Body of pancreas (tissue), 4 donors: ENCODE measurements at regions not wholly inside any gene's neighbourhood (a gene's known extent, or its start where the extent isn't known, plus 50 kb on each side); places are given as distances from the start of the nearest gene placed in this dataset.

Source experiments
- POLR2A ChIP-seq, 3 donors: fragments of 450-650 bp; IDR thresholded peaks; one replicate each; pipeline ENCODE4 v1.6.1; 2016; ENCODE audit warnings: antibody characterized with exemption in 3 of 3, mild to moderate bottlenecking in 2 of 3
- TF ChIP-seq, protein P1 (sequence below), 7 experiments: fragments of 450-650 bp in 4 of 7; fragments of 200-600 bp in 3 of 7; sonication (generic) in 3 of 7; IDR thresholded peaks; one replicate each; pipeline ENCODE4 v1.5.1; 2016 to 2019; ENCODE audit warnings: antibody characterized with exemption in 7 of 7

DNA sequence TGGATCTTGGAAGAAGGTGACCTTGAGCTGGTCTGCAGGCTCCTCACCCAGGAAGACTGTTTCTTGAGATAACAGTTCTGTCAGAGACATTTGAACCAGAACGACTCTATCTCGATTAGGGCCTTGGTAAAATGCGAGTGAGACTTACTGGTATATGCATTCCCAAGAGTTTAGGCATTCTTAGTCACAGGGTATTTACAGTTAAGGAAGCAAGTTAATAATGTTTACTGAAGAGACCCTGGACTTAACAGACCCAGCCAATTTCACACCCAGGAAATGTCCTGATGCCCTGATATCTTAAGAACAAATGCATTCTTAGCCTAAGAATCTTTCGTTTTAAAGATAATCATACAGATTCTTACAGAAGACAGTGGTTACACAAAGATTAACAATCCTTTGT is 1867.2 kb upstream of the C9orf72 start:
- TF ChIP-seq, protein P1, sequence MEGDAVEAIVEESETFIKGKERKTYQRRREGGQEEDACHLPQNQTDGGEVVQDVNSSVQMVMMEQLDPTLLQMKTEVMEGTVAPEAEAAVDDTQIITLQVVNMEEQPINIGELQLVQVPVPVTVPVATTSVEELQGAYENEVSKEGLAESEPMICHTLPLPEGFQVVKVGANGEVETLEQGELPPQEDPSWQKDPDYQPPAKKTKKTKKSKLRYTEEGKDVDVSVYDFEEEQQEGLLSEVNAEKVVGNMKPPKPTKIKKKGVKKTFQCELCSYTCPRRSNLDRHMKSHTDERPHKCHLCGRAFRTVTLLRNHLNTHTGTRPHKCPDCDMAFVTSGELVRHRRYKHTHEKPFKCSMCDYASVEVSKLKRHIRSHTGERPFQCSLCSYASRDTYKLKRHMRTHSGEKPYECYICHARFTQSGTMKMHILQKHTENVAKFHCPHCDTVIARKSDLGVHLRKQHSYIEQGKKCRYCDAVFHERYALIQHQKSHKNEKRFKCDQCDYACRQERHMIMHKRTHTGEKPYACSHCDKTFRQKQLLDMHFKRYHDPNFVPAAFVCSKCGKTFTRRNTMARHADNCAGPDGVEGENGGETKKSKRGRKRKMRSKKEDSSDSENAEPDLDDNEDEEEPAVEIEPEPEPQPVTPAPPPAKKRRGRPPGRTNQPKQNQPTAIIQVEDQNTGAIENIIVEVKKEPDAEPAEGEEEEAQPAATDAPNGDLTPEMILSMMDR (IDR thresholded peaks at IDR 0.05), result no peak
- TF ChIP-seq POLR2A (IDR thresholded peaks at IDR 0.05), result no peak
